ENCODE measurements at regions not wholly inside any gene's neighbourhood (a gene's known extent, or its start where the extent isn't known, plus 50 kb on each side); places are given as distances from the start of the nearest gene placed in this dataset.

DNA sequence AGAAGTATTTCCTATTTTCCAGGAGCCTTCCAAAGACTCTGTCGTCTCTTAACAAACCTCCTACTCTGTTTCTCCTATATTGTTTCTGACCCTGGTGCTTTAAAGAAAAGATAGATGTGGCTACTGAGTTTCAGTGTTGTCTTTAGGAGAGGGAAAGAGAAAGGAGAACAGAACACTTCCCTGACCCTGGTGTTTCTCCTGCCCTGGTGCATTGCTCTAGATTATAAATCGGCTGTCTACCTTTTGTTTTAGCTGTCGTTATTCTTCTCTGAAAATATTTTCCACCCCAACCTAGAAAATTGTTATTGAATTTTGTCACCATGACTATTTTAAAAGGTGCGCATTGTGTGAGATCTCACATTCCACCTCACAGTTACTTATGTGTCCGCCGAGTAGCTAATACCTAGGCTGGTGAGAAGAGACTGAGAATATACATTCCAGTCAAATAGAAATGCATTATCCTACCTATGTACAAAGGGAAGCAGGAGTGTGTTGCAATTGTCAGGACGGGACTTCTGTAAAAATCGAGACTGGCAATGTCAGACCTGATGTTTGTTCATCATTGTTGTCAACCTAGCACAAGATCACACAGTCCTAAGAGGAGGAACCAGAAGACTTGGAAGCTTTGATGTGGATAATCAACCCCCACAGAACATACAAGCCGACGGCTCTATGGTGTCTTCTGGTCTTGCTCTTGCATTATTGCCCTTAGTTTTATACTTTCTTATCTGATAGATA lies 108.7 kb upstream of the SLC38A4 start:
- TF ChIP-seq, protein P1, sequence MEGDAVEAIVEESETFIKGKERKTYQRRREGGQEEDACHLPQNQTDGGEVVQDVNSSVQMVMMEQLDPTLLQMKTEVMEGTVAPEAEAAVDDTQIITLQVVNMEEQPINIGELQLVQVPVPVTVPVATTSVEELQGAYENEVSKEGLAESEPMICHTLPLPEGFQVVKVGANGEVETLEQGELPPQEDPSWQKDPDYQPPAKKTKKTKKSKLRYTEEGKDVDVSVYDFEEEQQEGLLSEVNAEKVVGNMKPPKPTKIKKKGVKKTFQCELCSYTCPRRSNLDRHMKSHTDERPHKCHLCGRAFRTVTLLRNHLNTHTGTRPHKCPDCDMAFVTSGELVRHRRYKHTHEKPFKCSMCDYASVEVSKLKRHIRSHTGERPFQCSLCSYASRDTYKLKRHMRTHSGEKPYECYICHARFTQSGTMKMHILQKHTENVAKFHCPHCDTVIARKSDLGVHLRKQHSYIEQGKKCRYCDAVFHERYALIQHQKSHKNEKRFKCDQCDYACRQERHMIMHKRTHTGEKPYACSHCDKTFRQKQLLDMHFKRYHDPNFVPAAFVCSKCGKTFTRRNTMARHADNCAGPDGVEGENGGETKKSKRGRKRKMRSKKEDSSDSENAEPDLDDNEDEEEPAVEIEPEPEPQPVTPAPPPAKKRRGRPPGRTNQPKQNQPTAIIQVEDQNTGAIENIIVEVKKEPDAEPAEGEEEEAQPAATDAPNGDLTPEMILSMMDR (conservative IDR thresholded peaks at IDR 0.05), result no peak; the same call in 1 of the 2 replicates
- no peak for TF ChIP-seq ZFX (IDR thresholded peaks at IDR 0.05)
